ENCODE measurements at regions not wholly inside any gene's neighbourhood (a gene's known extent, or its start where the extent isn't known, plus 50 kb on each side); places are given as distances from the start of the nearest gene placed in this dataset.

DNA sequence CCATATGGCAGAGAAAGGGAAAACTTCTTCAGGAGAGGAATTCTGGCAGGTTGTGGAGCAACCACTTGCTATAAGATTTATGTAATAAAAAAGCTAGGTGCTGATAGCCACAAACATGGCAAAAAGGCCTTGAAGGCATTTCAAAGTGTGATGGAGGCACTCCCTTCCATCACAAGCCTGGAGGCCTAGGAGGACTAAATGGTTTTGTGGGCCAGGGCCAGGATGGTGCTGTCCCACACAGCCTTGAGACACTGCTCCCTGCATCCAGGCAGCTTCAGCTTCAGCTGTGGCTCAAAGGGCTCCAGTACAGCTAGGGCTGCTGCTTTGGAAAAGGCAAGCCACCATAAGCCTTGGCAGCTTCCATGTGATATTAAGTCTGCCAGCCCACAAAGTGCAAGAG is 632.8 kb downstream of the BRINP1 start:
- DNase-seq (ENCODE audit: extremely low read depth, low read depth): no peak
- TF ChIP-seq, protein P1, sequence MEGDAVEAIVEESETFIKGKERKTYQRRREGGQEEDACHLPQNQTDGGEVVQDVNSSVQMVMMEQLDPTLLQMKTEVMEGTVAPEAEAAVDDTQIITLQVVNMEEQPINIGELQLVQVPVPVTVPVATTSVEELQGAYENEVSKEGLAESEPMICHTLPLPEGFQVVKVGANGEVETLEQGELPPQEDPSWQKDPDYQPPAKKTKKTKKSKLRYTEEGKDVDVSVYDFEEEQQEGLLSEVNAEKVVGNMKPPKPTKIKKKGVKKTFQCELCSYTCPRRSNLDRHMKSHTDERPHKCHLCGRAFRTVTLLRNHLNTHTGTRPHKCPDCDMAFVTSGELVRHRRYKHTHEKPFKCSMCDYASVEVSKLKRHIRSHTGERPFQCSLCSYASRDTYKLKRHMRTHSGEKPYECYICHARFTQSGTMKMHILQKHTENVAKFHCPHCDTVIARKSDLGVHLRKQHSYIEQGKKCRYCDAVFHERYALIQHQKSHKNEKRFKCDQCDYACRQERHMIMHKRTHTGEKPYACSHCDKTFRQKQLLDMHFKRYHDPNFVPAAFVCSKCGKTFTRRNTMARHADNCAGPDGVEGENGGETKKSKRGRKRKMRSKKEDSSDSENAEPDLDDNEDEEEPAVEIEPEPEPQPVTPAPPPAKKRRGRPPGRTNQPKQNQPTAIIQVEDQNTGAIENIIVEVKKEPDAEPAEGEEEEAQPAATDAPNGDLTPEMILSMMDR (IDR thresholded peaks at IDR 0.05; ENCODE audit: low read depth, low read length): no peak

DNA sequence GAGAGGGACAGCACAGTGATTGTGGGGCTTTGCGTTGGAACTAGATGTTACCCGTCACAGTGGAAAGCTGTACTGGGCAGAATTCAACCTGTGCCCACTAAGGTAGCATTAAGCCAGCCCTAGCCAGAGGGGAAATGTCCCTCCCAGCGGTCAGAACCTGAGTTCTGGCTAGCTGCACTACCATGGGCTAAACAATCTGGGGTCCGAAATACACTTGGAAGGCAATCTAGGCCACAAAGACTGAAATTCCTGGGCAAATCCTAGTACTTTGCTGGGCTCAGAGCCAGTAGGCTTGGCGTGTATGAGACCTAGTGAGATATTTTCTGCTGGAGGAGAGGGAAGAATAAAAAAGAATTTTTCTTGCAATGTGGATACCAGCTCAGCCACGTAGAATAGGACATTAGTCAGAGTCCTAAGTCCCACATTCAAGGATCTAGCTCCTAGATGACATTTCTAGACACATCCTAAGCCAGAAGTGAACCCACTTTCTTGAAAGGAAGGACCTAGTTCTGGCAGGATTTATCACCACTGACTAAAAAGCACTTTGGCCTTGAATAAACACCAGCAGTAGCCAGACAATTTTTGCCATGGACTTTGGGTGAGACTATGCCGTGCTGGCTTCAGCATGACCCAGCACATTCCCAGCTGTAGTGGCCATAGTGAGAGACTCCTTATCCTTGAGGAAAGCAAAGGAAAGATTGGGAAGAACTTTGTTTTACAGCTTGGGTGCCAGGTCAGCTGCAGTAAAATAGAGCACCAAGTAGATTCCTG is 618.0 kb downstream of the BRINP1 start:
- TF ChIP-seq, protein P1 (IDR thresholded peaks at IDR 0.05; ENCODE audit: low read depth, low read length): no peak
- no peak for DNase-seq (ENCODE audit: extremely low read depth, low read depth)

DNA sequence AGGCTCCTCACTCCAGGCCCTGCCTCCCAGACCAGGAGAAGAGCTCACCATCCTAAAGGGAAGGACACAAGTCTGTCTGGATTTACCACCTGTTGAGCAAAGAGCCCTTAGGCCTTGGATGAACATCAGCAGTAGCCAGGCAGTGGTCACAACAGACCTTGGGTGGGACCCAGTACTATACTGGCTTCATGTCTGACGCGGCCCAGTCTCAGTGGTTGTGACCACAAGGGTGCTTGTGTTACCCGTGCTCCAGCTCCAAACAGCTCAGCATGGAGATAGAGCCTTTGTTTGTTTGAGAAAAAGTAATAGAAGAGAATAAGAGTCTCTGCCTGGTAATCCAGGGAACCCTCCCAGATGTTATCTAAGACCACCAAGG is 617.4 kb downstream of the BRINP1 start:
- TF ChIP-seq, protein P1 (IDR thresholded peaks at IDR 0.05; ENCODE audit: low read depth, low read length): no peak

DNA sequence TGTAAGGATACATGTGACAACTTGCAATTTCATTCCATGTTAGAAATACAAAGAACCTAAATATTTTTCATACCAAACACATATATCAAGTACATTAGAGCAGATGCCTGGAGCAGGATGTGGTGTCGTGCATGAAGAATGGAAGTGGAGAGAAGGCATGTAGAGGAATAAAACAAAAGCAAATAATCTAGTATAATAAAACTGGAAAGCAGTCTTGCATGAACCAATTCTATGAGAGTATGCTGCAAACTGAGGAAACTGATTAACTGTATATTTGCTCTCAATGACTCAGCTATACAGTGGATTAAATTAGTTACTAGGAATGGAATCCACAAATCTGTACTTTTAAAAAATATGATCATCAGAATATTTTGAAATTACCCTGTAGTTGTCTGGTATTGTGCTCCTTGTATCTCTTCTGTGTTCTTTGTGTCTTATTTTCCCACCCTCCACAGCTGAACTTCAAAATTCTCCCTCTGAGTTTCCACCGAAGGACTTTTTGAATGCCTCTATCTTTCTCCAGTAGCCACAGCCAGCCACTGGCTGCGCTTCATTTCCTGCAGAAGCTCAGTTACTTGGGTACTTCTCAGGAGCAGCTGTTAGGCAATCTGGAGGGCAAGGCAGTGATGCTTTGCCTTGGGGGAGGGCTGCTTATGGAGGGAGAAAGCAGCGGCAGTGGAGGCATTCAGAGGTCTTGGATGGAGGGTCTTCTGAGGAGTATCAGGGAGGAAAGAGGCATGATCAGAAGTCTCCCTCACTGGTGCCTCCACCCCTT is 608.0 kb downstream of the BRINP1 start:
- DNase-seq (ENCODE audit: extremely low read depth, low read depth): no peak
- TF ChIP-seq, protein P1 (IDR thresholded peaks at IDR 0.05; ENCODE audit: low read depth, low read length): no peak

More for the DNA sequence above, 617.4 kb downstream of the BRINP1 start:
- DNase-seq (ENCODE audit: extremely low read depth, low read depth): no peak

DNA sequence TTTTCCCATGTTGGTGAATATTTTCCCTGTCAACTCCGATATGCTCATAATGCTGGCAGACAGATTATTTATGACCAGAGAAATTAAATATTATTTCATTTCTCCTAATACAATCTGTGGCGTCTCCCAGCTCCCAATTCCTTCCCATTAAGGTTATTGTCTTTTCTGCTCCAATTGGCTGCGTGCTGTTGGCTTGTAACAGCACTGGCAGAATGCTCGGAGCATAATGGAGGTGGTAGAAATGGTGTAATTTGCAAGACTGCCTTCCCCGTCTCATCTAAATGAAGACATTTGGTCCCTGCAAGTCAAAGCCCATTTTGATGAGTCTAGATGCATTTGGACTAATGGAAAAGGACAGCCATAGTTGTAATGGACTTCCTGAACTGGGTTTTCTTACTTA is 601.7 kb downstream of the BRINP1 start:
- TF ChIP-seq, protein P1 (IDR thresholded peaks at IDR 0.05; ENCODE audit: low read depth, low read length): no peak
- DNase-seq (ENCODE audit: extremely low read depth, low read depth): no peak

DNA sequence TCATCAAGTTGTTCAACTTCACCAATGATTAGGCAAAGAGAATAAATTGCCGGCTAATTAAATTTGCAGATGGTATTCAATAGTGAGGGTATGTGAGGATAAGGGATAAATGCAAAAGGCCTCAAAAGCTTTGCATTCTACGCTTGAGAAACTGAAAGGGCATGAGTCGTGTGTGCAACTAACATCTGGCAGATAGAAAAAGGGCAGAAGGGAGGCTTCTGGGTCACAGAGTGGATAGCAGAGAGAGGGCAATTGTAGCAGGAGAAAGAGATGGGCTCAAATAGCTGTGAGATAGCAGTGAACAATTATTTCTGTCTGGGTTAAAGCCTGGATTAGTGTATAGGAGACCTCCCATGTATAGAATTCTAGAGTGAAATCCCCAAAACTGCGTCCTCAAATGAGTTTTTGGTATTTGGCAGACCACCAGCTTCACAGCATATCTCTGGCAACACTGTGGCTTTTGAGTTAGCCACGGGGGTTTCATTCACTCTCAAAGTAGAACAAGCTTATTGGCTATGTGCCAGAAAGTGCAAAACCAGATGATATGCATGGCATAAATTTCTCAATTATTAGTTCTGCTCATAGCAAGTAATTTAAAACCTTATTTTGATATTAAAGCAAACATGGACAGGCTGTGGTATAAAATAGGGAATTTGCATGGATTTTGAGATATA is 586.3 kb downstream of the BRINP1 start:
- DNase-seq (ENCODE audit: extremely low read depth, low read depth): no peak
- TF ChIP-seq, protein P1 (IDR thresholded peaks at IDR 0.05; ENCODE audit: low read depth, low read length): no peak

DNA sequence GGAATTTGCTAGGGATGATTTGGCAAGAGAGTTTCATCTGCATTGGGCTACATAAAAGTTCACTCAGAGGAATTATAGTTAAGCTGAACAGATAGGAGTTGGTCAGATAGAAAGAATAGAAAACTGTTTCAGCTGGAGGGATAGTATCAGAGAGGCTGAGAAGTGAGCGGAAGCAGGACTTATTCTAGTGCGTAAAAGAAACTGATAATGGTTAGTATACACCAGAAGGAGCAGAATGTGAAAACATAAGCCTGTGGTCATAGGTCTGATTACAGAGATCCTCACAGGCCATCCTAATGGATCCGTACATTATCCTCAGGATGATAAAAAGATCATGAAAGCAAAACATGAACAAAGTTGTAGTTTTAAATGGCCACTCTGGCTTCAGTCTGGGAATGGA is 585.2 kb downstream of the BRINP1 start:
- TF ChIP-seq, protein P1 (IDR thresholded peaks at IDR 0.05; ENCODE audit: low read depth, low read length): no peak
- no peak for DNase-seq (ENCODE audit: extremely low read depth, low read depth)

Data from AG09319 (cell line).